Sigmoid colon (tissue), 3 donors: ENCODE measurements at regions not wholly inside any gene's neighbourhood (a gene's known extent, or its start where the extent isn't known, plus 50 kb on each side); places are given as distances from the start of the nearest gene placed in this dataset.

Experiments used
- POLR2A ChIP-seq, 2 donors: fragments of 450-650 bp; IDR thresholded peaks; one replicate each; pipeline ENCODE4 v1.6.1; 2016; ENCODE audit warnings: antibody characterized with exemption in 2 of 2, mild to moderate bottlenecking in 2 of 2, moderate library complexity in 2 of 2
- TF ChIP-seq, protein P1 (sequence below), 4 experiments: fragments of 450-650 bp in 3 of 4; fragments of 200-600 bp in 1 of 4; IDR thresholded peaks; one replicate each; pipeline ENCODE4 v1.5.1; 2016 to 2019; ENCODE audit warnings: antibody characterized with exemption in 4 of 4, mild to moderate bottlenecking in 3 of 4, moderate library complexity in 2 of 4

DNA sequence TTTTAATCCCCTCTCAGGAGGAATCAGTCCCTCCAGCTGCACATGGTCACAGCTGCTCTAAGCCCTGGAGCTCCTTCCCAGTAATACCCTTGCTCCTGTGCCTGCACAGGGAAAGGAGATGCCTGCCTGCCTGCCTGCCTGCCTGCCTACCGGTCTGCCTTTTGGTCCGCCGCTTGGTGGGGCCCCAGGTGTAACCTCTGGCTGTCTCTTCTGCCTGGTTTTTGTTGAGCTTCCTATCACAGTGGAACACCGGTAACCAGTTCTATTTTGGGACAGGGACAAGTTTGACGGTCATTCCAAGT, 99.8 kb downstream of the DAD1 start:
- TF ChIP-seq, protein P1, sequence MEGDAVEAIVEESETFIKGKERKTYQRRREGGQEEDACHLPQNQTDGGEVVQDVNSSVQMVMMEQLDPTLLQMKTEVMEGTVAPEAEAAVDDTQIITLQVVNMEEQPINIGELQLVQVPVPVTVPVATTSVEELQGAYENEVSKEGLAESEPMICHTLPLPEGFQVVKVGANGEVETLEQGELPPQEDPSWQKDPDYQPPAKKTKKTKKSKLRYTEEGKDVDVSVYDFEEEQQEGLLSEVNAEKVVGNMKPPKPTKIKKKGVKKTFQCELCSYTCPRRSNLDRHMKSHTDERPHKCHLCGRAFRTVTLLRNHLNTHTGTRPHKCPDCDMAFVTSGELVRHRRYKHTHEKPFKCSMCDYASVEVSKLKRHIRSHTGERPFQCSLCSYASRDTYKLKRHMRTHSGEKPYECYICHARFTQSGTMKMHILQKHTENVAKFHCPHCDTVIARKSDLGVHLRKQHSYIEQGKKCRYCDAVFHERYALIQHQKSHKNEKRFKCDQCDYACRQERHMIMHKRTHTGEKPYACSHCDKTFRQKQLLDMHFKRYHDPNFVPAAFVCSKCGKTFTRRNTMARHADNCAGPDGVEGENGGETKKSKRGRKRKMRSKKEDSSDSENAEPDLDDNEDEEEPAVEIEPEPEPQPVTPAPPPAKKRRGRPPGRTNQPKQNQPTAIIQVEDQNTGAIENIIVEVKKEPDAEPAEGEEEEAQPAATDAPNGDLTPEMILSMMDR (IDR thresholded peaks at IDR 0.05) = no peak
- no peak for TF ChIP-seq POLR2A (IDR thresholded peaks at IDR 0.05)
